Transverse colon (tissue), 3 donors: ENCODE measurements at regions not wholly inside any gene's neighbourhood (a gene's known extent, or its start where the extent isn't known, plus 50 kb on each side); places are given as distances from the start of the nearest gene placed in this dataset.
"Not testable (repeated sequence)": the region's sequence is repeated elsewhere in the genome, so short reads cannot be mapped to it uniquely, and the experiment has no call there.

Experiments used
- POLR2A ChIP-seq: fragments of 450-650 bp; IDR thresholded peaks from one replicate; pipeline ENCODE4 v1.6.1; 2016; ENCODE audit warnings: antibody characterized with exemption, mild to moderate bottlenecking, moderate library complexity
- TF ChIP-seq, protein P1 (sequence below), 5 experiments: fragments of 200-600 bp in 3 of 5; fragments of 450-650 bp in 2 of 5; sonication (generic) in 3 of 5; IDR thresholded peaks; 1 replicate in 2 of 5; 2 replicates in 3 of 5; pipeline ENCODE4 v1.5.1; 2016 to 2017; ENCODE audit warnings: antibody characterized with exemption in 5 of 5, inconsistent platforms in 3 of 5, mild to moderate bottlenecking in 2 of 5, moderate library complexity in 1 of 5

DNA sequence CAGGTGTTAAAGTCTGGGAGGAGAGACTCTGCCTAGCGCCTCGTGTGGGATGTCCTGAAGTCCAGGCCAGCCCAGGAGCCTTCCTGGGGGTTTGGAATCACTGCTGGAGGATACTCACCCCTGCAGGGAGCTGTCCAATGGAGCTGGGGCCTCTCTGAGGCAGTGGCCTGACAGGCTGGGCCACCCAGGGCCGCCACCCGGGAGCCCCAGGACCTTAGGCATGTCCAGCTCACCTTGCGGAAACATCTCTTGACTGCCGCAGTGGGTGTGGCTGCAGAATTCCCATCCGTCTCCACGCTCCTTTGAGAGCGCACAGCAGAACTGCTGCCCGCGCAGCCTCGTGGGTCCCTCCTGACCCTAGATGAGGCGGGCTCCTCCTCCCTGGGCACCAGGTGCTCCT is 214.0 kb upstream of the SGCG start:
- TF ChIP-seq POLR2A: not testable (repeated sequence)
- TF ChIP-seq, protein P1, sequence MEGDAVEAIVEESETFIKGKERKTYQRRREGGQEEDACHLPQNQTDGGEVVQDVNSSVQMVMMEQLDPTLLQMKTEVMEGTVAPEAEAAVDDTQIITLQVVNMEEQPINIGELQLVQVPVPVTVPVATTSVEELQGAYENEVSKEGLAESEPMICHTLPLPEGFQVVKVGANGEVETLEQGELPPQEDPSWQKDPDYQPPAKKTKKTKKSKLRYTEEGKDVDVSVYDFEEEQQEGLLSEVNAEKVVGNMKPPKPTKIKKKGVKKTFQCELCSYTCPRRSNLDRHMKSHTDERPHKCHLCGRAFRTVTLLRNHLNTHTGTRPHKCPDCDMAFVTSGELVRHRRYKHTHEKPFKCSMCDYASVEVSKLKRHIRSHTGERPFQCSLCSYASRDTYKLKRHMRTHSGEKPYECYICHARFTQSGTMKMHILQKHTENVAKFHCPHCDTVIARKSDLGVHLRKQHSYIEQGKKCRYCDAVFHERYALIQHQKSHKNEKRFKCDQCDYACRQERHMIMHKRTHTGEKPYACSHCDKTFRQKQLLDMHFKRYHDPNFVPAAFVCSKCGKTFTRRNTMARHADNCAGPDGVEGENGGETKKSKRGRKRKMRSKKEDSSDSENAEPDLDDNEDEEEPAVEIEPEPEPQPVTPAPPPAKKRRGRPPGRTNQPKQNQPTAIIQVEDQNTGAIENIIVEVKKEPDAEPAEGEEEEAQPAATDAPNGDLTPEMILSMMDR (IDR thresholded peaks at IDR 0.05): not testable (repeated sequence)
